Stimulated activated CD8-positive, alpha-beta memory T cell treated with anti-CD3 and anti-CD28 coated beads, Interleukin-4, amount 100 ng/mL, for 48 hours (primary cell): ENCODE measurements at regions not wholly inside any gene's neighbourhood (a gene's known extent, or its start where the extent isn't known, plus 50 kb on each side); places are given as distances from the start of the nearest gene placed in this dataset.
"Not testable (repeated sequence)": the region's sequence is repeated elsewhere in the genome, so short reads cannot be mapped to it uniquely, and the experiment has no call there.

Experiments used
- DNase-seq: peaks from one replicate; pipeline ENCODE4 v3.0.0-alpha.2; 2020

- DNase-seq = no peak
Observed at GRCh38 chr17:72566671-72567484, 446.1 kb downstream of the SOX9 start.

- DNase-seq = no peak
Observed at GRCh38 chr17:72567774-72568173, 447.0 kb downstream of the SOX9 start.

GRCh38 chr17:72569148-72569946, 448.5 kb downstream of the SOX9 start:
- no peak for DNase-seq

GRCh38 chr17:72571813-72572396, 451.1 kb downstream of the SOX9 start:
- no peak for DNase-seq

GRCh38 chr17:72572604-72573491, 452.0 kb downstream of the SOX9 start:
- no peak for DNase-seq

- not testable (repeated sequence) for DNase-seq
Observed at GRCh38 chr17:72573492-72573801, 452.6 kb downstream of the SOX9 start.

- DNase-seq = no peak
Observed at GRCh38 chr17:72574675-72575510, 454.1 kb downstream of the SOX9 start.

- DNase-seq = no peak
Observed at GRCh38 chr17:72575542-72576233, 454.9 kb downstream of the SOX9 start.

- DNase-seq = no peak
Observed at GRCh38 chr17:72576289-72576759, 455.5 kb downstream of the SOX9 start.

GRCh38 chr17:72578817-72579470, 458.1 kb downstream of the SOX9 start:
- DNase-seq = no peak

- DNase-seq = no peak
Observed at GRCh38 chr17:72579990-72580320, 459.1 kb downstream of the SOX9 start.

GRCh38 chr17:72580321-72581127, 459.7 kb downstream of the SOX9 start:
- DNase-seq = no peak

GRCh38 chr17:72587156-72587555, 466.3 kb downstream of the SOX9 start:
- no peak for DNase-seq

GRCh38 chr17:72587773-72588511, 467.1 kb downstream of the SOX9 start:
- peak; percentile 27 for DNase-seq

- no peak for DNase-seq
Observed at GRCh38 chr17:72588561-72588960, 467.7 kb downstream of the SOX9 start.

- peak; percentile 25 for DNase-seq
Observed at GRCh38 chr17:72588961-72589360, 468.1 kb downstream of the SOX9 start.

GRCh38 chr17:72590382-72590781, 469.6 kb downstream of the SOX9 start:
- DNase-seq = no peak

GRCh38 chr17:72590882-72591281, 470.1 kb downstream of the SOX9 start:
- no peak for DNase-seq
